ENCODE measurements at regions not wholly inside any gene's neighbourhood (a gene's known extent, or its start where the extent isn't known, plus 50 kb on each side); places are given as distances from the start of the nearest gene placed in this dataset.

DNA sequence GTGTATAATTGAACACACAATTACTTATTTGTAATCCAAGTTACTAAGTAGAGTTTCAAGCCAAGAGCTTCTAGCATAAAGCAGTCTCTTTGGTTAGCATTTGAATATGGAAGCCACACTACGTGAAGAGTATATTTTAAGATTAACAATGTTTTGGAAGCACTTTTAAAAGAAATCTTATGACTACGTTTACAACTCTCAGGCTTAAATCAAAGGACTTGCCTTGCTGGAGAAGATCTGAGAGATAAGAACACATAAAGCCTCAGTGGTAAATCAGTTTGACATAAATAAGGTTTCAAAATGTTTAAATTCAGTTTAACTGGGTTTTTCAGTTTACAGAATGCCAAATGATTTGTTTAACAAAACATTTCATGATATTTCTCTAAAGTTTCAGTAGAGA is 161.9 kb upstream of the PDE3A start:
- TF ChIP-seq CTCF (IDR thresholded peaks at IDR 0.05), result no peak
- TF ChIP-seq POLR2AphosphoS5 (IDR thresholded peaks at IDR 0.05), result peak in 1 of 4 donors; percentile 53

Measured in sigmoid colon (tissue), 4 donors.